ENCODE measurements at regions not wholly inside any gene's neighbourhood (a gene's known extent, or its start where the extent isn't known, plus 50 kb on each side); places are given as distances from the start of the nearest gene placed in this dataset.
"Not testable (repeated sequence)": the region's sequence is repeated elsewhere in the genome, so short reads cannot be mapped to it uniquely, and the experiment has no call there.

- not testable (repeated sequence) for TF ChIP-seq EZH2phosphoT487 (IDR thresholded peaks at IDR 0.05; ENCODE audit: insufficient read depth, low read depth); EZH2 (IDR thresholded peaks at IDR 0.05; ENCODE audit: insufficient read depth, poor library complexity, severe bottlenecking)
These were observed 146.9 kb upstream of the OSBPL11 start for GRCh38 chr3:125741991-125742718.

Data from GM23248 (cell line).